ENCODE measurements at regions not wholly inside any gene's neighbourhood (a gene's known extent, or its start where the extent isn't known, plus 50 kb on each side); places are given as distances from the start of the nearest gene placed in this dataset.

DNA sequence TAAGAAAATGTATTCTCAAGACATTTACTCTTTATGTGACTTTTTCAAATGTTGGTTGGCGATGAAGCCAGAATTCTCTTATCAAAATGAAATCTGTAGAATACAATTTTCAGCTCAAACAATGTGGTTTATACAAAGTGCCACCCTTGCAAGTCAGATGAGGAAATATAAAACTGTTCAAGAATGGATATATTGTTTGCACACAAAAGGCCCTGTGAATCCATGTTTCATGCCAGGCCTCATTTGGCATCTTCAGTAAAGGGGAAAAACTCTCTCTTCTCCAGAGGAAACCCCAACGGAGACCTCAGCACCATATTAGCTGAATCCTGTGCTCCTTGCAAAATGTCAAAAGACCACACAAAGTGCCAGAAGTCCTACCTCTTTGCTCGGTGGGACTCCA is 310.4 kb downstream of the RRAGC start:
- TF ChIP-seq, protein P1, sequence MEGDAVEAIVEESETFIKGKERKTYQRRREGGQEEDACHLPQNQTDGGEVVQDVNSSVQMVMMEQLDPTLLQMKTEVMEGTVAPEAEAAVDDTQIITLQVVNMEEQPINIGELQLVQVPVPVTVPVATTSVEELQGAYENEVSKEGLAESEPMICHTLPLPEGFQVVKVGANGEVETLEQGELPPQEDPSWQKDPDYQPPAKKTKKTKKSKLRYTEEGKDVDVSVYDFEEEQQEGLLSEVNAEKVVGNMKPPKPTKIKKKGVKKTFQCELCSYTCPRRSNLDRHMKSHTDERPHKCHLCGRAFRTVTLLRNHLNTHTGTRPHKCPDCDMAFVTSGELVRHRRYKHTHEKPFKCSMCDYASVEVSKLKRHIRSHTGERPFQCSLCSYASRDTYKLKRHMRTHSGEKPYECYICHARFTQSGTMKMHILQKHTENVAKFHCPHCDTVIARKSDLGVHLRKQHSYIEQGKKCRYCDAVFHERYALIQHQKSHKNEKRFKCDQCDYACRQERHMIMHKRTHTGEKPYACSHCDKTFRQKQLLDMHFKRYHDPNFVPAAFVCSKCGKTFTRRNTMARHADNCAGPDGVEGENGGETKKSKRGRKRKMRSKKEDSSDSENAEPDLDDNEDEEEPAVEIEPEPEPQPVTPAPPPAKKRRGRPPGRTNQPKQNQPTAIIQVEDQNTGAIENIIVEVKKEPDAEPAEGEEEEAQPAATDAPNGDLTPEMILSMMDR (conservative IDR thresholded peaks at IDR 0.05) = no peak
- no peak for TF ChIP-seq EZH2 (IDR thresholded peaks at IDR 0.05; ENCODE audit: low read depth)

Measured in PC-9 (cell line).